SK-N-MC (cell line): ENCODE measurements at regions not wholly inside any gene's neighbourhood (a gene's known extent, or its start where the extent isn't known, plus 50 kb on each side); places are given as distances from the start of the nearest gene placed in this dataset.

Source experiments
- DNase-seq: peaks from one replicate; pipeline ENCODE4 v3.0.0-alpha.2; 2011; ENCODE audit warnings: low read depth, low spot score
- H3K27ac ChIP-seq: fragments of 200-600 bp; sonication (generic); 2 replicates; pipeline ENCODE4 v1.5.1; 2016; ENCODE audit warnings: mixed run types
- H3K36me3 ChIP-seq: fragments of 200-600 bp; sonication (generic); 2 replicates; pipeline ENCODE4 v1.6.1; 2017; ENCODE audit warnings: antibody characterized with exemption, low read length, mixed read lengths; ENCODE audit not compliant: insufficient read depth
- H3K4me3 ChIP-seq: fragments of 200-600 bp; sonication (generic); 2 replicates; pipeline ENCODE4 v1.5.1; 2016
- H3K9ac ChIP-seq: fragments of 200-600 bp; sonication (generic); 2 replicates; pipeline ENCODE4 v1.8.0; 2017; ENCODE audit warnings: mixed run types, mixed read lengths; ENCODE audit not compliant: insufficient read length
- H3K9me3 ChIP-seq: fragments of 200-600 bp; sonication (generic); 2 replicates; pipeline ENCODE4 v1.6.1; 2017; ENCODE audit warnings: low read depth, mild to moderate bottlenecking, antibody characterized with exemption, low read length, moderate library complexity, mixed read lengths
- EZH2 ChIP-seq: fragments of 200-600 bp; sonication (generic); IDR thresholded peaks from one replicate; pipeline ENCODE4 v1.6.1; 2017; ENCODE audit warnings: antibody characterized with exemption
- FOXP2 ChIP-seq: optimal IDR thresholded peaks from 2 replicates; pipeline ENCODE3; 2011; ENCODE audit warnings: mild to moderate bottlenecking, moderate library complexity; ENCODE audit not compliant: insufficient read depth; ENCODE audit errors: extremely low read length, control extremely low read depth
- POLR2AphosphoS5 ChIP-seq: IDR thresholded peaks from 2 replicates; pipeline ENCODE4 v1.6.1; 2012; ENCODE audit warnings: mild to moderate bottlenecking, low read depth, low read length, borderline replicate concordance

DNA sequence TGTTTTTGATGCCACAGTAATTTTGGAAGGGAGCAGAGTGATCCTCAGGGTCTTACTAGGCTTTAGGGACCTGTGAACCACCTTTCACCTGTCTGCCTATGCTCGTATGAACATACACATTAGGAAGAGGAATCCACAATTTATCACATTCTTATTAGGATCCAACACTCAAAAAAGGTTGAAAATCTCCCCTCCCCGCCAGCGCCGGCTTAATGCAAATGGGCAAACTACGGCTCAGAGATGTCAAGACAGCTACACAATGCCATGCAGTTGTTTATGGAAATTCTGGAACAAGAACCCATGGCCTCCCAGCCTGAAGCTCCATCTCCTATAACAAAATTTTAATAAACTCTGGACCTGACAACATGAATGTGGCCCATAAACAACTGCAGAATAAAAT lies 375.9 kb upstream of the ACVR2A start:
- Histone ChIP-seq H3K4me3 (no peak overlapping the region), H3K27ac (no peak overlapping the region), H3K9ac (no peak overlapping the region), H3K9me3 (no peaks in the 10 kb centered on the region), H3K36me3 (no peaks in the 10 kb centered on the region)
- DNase-seq = no peak
- no peak for TF ChIP-seq FOXP2
- no peak for TF ChIP-seq EZH2
- no peak for TF ChIP-seq POLR2AphosphoS5

DNA sequence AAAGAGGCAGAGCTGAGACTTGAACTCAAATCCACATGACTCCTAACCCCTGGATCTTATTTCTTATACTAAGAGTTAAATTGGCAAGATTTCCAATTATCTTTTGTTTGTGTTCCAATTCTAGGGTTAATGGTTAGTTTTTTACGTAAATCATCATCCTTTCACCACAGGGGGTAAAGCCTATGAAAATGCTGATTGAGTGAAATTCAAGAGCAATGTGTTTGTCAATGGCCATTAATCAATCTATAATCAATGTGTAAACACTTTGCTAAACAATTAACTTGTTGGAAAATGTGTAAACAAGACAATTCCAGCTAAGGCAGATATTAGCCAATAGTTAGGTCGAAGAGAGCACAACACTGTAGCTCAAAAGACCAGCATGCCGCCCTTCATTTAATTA lies 376.5 kb upstream of the ACVR2A start:
- no peaks in the 10 kb centered on the region for H3K9me3 ChIP-seq
- H3K9ac ChIP-seq = no peak overlapping the region
- no peak for DNase-seq
- no peak overlapping the region for H3K27ac ChIP-seq
- TF ChIP-seq EZH2 (no peak), FOXP2 (no peak), POLR2AphosphoS5 (no peak)
- H3K4me3 ChIP-seq = no peak overlapping the region
- no peaks in the 10 kb centered on the region for H3K36me3 ChIP-seq

DNA sequence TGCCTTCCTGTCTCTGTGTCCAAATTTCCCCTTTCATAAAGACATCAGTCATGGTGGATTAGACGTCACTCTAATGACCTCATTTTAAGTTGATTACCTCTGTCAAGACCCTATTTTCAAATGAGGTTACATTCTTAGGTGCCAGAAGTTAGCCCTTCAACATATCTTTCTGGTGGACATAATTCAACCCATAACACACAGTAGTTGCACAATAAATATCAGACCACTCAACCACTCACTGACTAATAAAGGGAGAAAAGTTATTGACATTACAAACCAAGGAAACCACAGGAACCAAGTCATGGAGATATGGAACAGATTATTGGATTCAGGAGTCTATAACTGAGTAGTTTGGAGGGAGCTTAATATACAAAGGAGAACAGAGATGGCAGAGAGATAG lies 377.4 kb upstream of the ACVR2A start:
- TF ChIP-seq EZH2 (no peak), FOXP2 (no peak), POLR2AphosphoS5 (no peak)
- H3K9me3 ChIP-seq = no peaks in the 10 kb centered on the region
- no peak for DNase-seq
- H3K9ac ChIP-seq = no peak overlapping the region
- no peaks in the 10 kb centered on the region for H3K36me3 ChIP-seq
- H3K4me3 ChIP-seq = no peak overlapping the region
- H3K27ac ChIP-seq = no peak overlapping the region

DNA sequence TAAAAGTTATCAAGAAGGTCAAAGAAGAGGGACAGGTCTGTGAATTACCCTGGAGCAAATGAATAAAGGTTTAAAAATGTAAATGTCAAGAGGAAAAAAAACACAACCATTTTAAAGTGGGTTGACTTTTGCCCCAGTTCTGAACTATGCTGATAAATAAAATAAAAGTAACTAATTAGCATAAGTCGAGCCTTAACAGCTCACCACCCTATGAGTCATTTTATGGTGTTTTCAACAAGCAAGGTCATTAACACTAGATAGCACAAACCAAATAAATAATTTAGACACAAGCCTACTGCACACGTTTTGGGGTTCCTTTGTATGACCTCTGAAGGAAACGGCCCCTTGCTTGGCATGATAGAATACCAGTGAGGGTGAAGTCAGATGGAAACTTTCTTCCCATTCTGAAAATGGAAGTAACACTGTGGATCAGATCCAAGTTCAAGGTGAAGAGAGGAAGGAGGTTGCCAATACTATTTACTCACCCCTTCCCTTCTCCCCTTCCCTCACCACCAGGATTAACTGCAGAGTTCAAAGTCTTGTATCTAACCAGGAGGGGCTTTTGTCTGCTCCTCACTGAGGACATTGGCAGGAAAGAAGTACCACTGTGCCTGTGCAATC lies 380.0 kb upstream of the ACVR2A start:
- Histone ChIP-seq H3K4me3 (no peak overlapping the region), H3K9me3 (no peaks in the 10 kb centered on the region), H3K36me3 (no peaks in the 10 kb centered on the region), H3K27ac (no peak overlapping the region), H3K9ac (no peak overlapping the region)
- no peak for TF ChIP-seq EZH2
- no peak for TF ChIP-seq POLR2AphosphoS5
- no peak for TF ChIP-seq FOXP2
- no peak for DNase-seq

DNA sequence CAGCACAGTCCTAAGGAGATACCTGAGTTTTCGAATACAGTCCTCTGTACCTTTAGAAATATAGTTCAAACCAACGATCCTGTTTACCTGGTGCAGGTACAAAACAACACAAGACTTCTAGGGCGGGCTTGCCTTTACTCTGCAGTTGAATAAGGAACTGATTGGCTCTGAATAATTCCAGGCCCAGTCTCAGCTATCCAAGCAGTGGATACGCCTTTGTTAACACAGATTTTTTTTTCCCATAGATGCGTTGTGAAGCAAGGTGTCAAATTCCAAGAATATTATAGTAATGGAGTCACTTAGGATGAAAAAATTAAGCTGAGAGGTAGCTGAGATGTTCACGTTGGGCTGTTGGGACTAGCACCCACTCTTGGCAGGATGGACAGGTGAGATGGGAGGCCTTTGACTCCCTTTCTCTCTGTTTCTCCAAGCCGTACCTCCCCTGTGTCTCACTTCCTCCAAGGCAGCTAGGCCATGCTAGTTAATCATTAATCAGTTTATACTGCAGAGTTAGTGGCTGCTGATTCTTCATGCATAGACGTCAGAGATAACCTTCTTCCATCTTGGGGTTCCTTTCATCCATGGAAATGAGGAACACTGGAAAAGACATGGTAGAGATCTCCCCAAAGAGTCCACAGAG lies 380.8 kb upstream of the ACVR2A start:
- H3K4me3 ChIP-seq = no peak overlapping the region
- H3K27ac ChIP-seq = no peak overlapping the region
- DNase-seq = no peak
- no peak overlapping the region for H3K9ac ChIP-seq
- no peak for TF ChIP-seq FOXP2
- TF ChIP-seq POLR2AphosphoS5 = no peak
- TF ChIP-seq EZH2 = no peak
- no peaks in the 10 kb centered on the region for H3K36me3 ChIP-seq
- no peaks in the 10 kb centered on the region for H3K9me3 ChIP-seq

DNA sequence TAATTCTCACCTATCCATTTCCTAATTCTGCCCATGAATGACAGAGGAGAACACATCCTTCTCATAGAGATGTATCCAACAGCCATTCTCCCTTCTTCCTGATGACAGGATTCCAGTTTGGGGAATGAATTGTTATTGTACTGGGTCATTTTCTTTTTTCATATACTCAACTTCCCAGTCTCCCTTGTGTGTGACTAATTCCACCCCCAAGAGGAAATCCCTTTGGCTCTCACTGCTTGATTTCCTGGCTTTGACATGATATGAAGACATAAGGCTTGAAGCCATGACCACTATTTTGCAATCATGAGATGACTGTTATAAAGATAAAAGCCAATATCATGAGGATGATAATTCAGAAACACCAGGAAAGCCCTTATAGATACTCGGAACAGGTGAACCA lies 384.7 kb upstream of the ACVR2A start:
- Histone ChIP-seq H3K4me3 (no peak overlapping the region), H3K9me3 (no peaks in the 10 kb centered on the region), H3K27ac (no peak overlapping the region), H3K9ac (no peak overlapping the region), H3K36me3 (no peaks in the 10 kb centered on the region)
- DNase-seq = no peak
- no peak for TF ChIP-seq EZH2

DNA sequence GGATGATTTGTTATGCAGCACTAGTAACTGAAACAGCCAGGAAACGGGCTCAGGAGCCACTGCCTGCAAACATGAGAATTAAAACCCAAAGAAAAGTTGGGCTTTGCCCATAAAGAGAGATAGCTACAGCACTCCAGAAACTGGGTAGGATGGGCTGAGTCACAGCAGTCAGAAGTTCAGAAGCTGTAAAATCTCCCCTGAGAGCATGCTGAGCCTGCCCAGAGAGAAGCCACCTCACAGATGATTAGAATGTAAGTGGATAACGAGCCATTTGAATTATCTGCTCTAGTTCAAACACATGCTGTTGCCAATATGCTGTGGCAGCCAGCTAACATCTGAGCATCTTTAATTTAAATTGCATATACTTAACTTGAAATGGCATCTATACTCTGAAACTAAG lies 388.1 kb upstream of the ACVR2A start:
- no peak overlapping the region for H3K9ac ChIP-seq
- TF ChIP-seq EZH2 (no peak), FOXP2 (no peak), POLR2AphosphoS5 (no peak)
- no peaks in the 10 kb centered on the region for H3K36me3 ChIP-seq
- no peak overlapping the region for H3K27ac ChIP-seq
- no peak overlapping the region for H3K4me3 ChIP-seq
- DNase-seq = no peak
- no peaks in the 10 kb centered on the region for H3K9me3 ChIP-seq

DNA sequence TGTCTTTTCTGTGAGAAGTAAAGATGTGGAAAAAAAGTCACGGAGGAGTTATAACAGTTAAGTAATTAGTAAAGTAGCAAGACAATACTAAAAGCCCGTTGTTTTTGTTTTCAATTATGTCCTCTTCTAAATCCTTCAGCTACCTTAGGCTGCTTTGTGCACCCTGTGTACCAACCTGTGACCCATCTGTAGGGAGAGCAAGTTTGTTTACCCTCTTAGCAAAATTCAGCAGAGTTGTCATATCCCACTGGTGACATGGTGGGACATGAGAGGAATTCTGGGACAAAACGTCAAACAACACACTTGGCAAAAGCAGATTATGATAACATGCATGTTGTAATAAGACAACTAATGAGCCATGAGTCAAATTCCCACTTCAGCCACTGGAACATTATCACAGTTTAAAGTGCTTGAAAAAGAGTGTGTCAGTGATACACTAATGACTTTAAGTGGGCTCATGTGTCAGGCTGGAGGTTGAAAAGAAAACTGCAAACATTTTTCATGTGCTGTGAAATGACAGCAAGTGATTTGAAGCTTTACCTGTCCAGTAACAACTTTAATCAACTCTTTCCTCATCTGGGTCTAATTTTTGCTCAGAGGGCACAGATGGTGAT lies 392.8 kb upstream of the ACVR2A start:
- peak; percentile 79 for DNase-seq
- Histone ChIP-seq H3K27ac (peak overlapping the region; percentile 86), H3K36me3 (no peaks in the 10 kb centered on the region), H3K9me3 (no peaks in the 10 kb centered on the region), H3K4me3 (peak overlapping the region; percentile 57), H3K9ac (peak overlapping the region; percentile 20)
- TF ChIP-seq EZH2 = no peak
- peak; percentile 12 for TF ChIP-seq FOXP2
- TF ChIP-seq POLR2AphosphoS5 = 0 out of 2 replicates have a peak, but pooled peaks have one; percentile 16
